GM23338 (cell line): ENCODE measurements at regions not wholly inside any gene's neighbourhood (a gene's known extent, or its start where the extent isn't known, plus 50 kb on each side); places are given as distances from the start of the nearest gene placed in this dataset.
"Not testable (repeated sequence)": the region's sequence is repeated elsewhere in the genome, so short reads cannot be mapped to it uniquely, and the experiment has no call there.

ENCODE experiments used
- ATAC-seq: fragments of 200-7000 bp; cut with Tn5 transposase; 3 replicates; pipeline ENCODE4 v1.9.1; 2020
- DNase-seq: peaks from one replicate; pipeline ENCODE4 v3.0.0-alpha.2; 2015; ENCODE audit warnings: low spot score
- H2AFZ ChIP-seq: fragments of 200-600 bp; sonication (generic); 2 replicates; pipeline ENCODE4 v1.8.0; 2016; ENCODE audit warnings: antibody characterized with exemption, mild to moderate bottlenecking, moderate library complexity
- H3F3A ChIP-seq: fragments of 200-600 bp; sonication (generic); replicated peaks from 2 replicates; pipeline ENCODE4 v1.8.0; 2017; ENCODE audit warnings: antibody characterized with exemption, mixed run types, low read depth
- H3K27ac ChIP-seq: fragments of 200-600 bp; sonication (generic); 2 replicates; pipeline ENCODE4 v1.6.1; 2016; ENCODE audit warnings: low read depth
- H3K27me3 ChIP-seq: fragments of 200-600 bp; sonication (generic); 2 replicates; pipeline ENCODE4 v1.8.0; 2016; ENCODE audit warnings: mild to moderate bottlenecking, mixed run types, moderate library complexity; ENCODE audit not compliant: insufficient read depth
- H3K36me3 ChIP-seq: fragments of 200-600 bp; sonication (generic); 2 replicates; pipeline ENCODE4 v1.8.0; 2016; ENCODE audit warnings: mild to moderate bottlenecking; ENCODE audit not compliant: insufficient read depth
- H3K4me1 ChIP-seq: fragments of 200-600 bp; sonication (generic); 2 replicates; pipeline ENCODE4 v1.8.0; 2016; ENCODE audit warnings: mild to moderate bottlenecking, moderate library complexity; ENCODE audit not compliant: insufficient read depth
- H3K4me2 ChIP-seq: fragments of 200-600 bp; sonication (generic); 2 replicates; pipeline ENCODE4 v1.7.1; 2017; ENCODE audit warnings: mixed run types
- H3K4me3 ChIP-seq: fragments of 200-600 bp; sonication (generic); 2 replicates; pipeline ENCODE4 v1.6.1; 2016; ENCODE audit warnings: mixed run types
- H3K79me2 ChIP-seq: fragments of 200-600 bp; sonication (generic); replicated peaks from 2 replicates; pipeline ENCODE4 v1.8.0; 2017; ENCODE audit warnings: mild to moderate bottlenecking; ENCODE audit not compliant: insufficient read depth
- H3K9me2 ChIP-seq: fragments of 200-600 bp; sonication (generic); 2 replicates; pipeline ENCODE4 v1.8.0; 2017; ENCODE audit not compliant: insufficient read depth
- H4K20me1 ChIP-seq: fragments of 200-600 bp; sonication (generic); replicated peaks from 2 replicates; pipeline ENCODE4 v1.8.0; 2017; ENCODE audit warnings: mild to moderate bottlenecking; ENCODE audit not compliant: insufficient read depth
- H3K27ac Mint-ChIP-seq: 2 replicates; pipeline ENCODE4 v1.8.0; 2020; ENCODE audit warnings: inconsistent platforms, mild to moderate bottlenecking, moderate library complexity, mixed read lengths
- H3K27me3 Mint-ChIP-seq: 3 replicates; pipeline ENCODE4 v1.8.0; 2022; ENCODE audit warnings: low read depth, mild to moderate bottlenecking, moderate library complexity, mixed read lengths, inconsistent platforms; ENCODE audit not compliant: insufficient read depth, poor library complexity
- H3K36me3 Mint-ChIP-seq: 3 replicates; pipeline ENCODE4 v1.8.0; 2021; ENCODE audit warnings: low read depth, mild to moderate bottlenecking, inconsistent platforms, moderate library complexity, mixed read lengths
- H3K4me1 Mint-ChIP-seq: 3 replicates; pipeline ENCODE4 v1.8.0; 2020; ENCODE audit warnings: mild to moderate bottlenecking, inconsistent platforms, mixed read lengths
- H3K4me3 Mint-ChIP-seq: 3 replicates; pipeline ENCODE4 v1.8.0; 2021; ENCODE audit warnings: moderate library complexity, mild to moderate bottlenecking, inconsistent platforms, mixed read lengths
- H3K9me3 Mint-ChIP-seq: 3 replicates; pipeline ENCODE4 v1.8.0; 2020; ENCODE audit warnings: moderate library complexity, mild to moderate bottlenecking, inconsistent platforms, mixed read lengths
- CREB1 ChIP-seq: fragments of 250-450 bp; sonication (Bioruptor Pico); IDR thresholded peaks from 2 replicates; pipeline ENCODE4 v1.5.0; 2020; ENCODE audit warnings: low read depth, mild to moderate bottlenecking, moderate library complexity
- EZH2 ChIP-seq: fragments of 200-600 bp; sonication (generic); IDR thresholded peaks from one replicate; pipeline ENCODE4 v1.8.0; 2017; ENCODE audit warnings: antibody characterized with exemption, mild to moderate bottlenecking, low read depth; ENCODE audit not compliant: unreplicated experiment
- EZH2phosphoT487 ChIP-seq: fragments of 200-600 bp; sonication (generic); IDR thresholded peaks from one replicate; pipeline ENCODE4 v1.8.1; 2018; ENCODE audit warnings: antibody characterized with exemption; ENCODE audit not compliant: unreplicated experiment
- POLR2AphosphoS5 ChIP-seq: IDR thresholded peaks from 2 replicates; pipeline ENCODE4 v1.6.1; 2016; ENCODE audit warnings: antibody characterized with exemption, low read depth
- STAT1 ChIP-seq: IDR thresholded peaks from one replicate; pipeline ENCODE4 v1.6.1; 2016; ENCODE audit warnings: antibody characterized with exemption; ENCODE audit not compliant: unreplicated experiment
- TF ChIP-seq, protein P1 (sequence below): IDR thresholded peaks from one replicate; pipeline ENCODE4 v1.6.1; 2018; ENCODE audit warnings: antibody characterized with exemption; ENCODE audit not compliant: unreplicated experiment
- TF ChIP-seq, protein P2 (sequence below): fragments of 250-450 bp; sonication (Bioruptor Pico); IDR thresholded peaks from 2 replicates; pipeline ENCODE4 v1.5.0; 2020; ENCODE audit warnings: mild to moderate bottlenecking, moderate library complexity

DNA sequence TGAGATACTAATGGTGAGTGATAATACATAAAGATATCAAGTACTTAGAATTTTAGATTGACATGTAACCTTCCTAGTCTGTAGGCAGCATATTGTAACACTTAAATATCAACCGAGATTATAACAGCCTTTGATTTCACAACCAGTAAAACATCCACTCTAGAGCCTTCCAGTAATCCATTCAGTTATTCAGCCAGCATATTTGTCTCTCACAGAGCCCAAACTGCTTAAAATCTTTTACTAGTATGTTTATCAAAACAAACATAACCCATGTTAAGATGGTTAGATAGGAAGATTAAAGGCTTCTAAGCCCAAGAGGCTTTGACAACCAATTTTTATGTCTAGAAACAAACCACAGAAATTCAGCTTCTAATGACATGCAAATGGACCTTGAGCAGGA is 177.9 kb upstream of the FST start:
- DNase-seq (no peak), ATAC-seq (no peak)
- no peak overlapping the region for H3K27ac ChIP-seq
- no peaks in the 10 kb centered on the region for H3F3A ChIP-seq
- H3K9me3 Mint-ChIP-seq: peaks cover 16% of the 10 kb centered on the region; the same call in 2 of the 3 replicates
- H3K4me3 ChIP-seq: no peak overlapping the region
- H3K79me2 ChIP-seq: no peaks in the 10 kb centered on the region
- H3K36me3 ChIP-seq: no peaks in the 10 kb centered on the region
- H3K27ac Mint-ChIP-seq: no peak overlapping the region
- H4K20me1 ChIP-seq: no peaks in the 10 kb centered on the region
- H3K36me3 Mint-ChIP-seq: no peaks in the 10 kb centered on the region
- H3K4me3 Mint-ChIP-seq: no peak overlapping the region
- no peak overlapping the region for H3K4me2 ChIP-seq
- no peaks in the 10 kb centered on the region for H3K27me3 ChIP-seq
- H3K9me2 ChIP-seq: no peaks in the 10 kb centered on the region
- no peaks in the 10 kb centered on the region for H3K4me1 ChIP-seq
- no peak overlapping the region for H2AFZ ChIP-seq
- TF ChIP-seq EZH2: no peak
- TF ChIP-seq POLR2AphosphoS5: no peak
- TF ChIP-seq, protein P1, sequence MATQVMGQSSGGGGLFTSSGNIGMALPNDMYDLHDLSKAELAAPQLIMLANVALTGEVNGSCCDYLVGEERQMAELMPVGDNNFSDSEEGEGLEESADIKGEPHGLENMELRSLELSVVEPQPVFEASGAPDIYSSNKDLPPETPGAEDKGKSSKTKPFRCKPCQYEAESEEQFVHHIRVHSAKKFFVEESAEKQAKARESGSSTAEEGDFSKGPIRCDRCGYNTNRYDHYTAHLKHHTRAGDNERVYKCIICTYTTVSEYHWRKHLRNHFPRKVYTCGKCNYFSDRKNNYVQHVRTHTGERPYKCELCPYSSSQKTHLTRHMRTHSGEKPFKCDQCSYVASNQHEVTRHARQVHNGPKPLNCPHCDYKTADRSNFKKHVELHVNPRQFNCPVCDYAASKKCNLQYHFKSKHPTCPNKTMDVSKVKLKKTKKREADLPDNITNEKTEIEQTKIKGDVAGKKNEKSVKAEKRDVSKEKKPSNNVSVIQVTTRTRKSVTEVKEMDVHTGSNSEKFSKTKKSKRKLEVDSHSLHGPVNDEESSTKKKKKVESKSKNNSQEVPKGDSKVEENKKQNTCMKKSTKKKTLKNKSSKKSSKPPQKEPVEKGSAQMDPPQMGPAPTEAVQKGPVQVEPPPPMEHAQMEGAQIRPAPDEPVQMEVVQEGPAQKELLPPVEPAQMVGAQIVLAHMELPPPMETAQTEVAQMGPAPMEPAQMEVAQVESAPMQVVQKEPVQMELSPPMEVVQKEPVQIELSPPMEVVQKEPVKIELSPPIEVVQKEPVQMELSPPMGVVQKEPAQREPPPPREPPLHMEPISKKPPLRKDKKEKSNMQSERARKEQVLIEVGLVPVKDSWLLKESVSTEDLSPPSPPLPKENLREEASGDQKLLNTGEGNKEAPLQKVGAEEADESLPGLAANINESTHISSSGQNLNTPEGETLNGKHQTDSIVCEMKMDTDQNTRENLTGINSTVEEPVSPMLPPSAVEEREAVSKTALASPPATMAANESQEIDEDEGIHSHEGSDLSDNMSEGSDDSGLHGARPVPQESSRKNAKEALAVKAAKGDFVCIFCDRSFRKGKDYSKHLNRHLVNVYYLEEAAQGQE: no peak
- no peak for TF ChIP-seq STAT1
- no peak for TF ChIP-seq CREB1 (CRISPR knock-in tag)
- TF ChIP-seq EZH2phosphoT487: no peak
- no peaks in the 10 kb centered on the region for H3K4me1 Mint-ChIP-seq
- H3K27me3 Mint-ChIP-seq: peaks cover 4% of the 10 kb centered on the region

DNA sequence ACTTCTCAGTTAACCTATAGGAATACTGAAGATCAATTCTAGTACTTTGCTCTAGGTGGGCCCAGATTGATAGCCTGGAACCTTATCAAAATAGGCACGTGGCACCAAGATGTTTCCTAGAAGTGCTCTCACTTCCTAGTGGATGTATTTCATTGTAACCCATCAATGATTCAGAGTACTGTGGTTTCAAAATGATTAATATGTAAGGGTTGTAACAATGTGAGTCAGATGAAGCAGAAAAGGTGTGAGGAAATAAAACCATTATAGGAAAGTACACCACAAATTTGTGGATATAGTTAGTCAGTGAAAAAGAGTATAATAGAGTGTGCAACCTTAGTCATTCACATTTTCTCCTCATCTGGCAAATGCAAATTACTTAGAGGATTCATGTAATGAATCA is 177.3 kb upstream of the FST start:
- Histone ChIP-seq H3K36me3 (no peaks in the 10 kb centered on the region), H3K79me2 (no peaks in the 10 kb centered on the region), H4K20me1 (no peaks in the 10 kb centered on the region), H2AFZ (no peak overlapping the region), H3F3A (no peaks in the 10 kb centered on the region), H3K4me3 (no peak overlapping the region), H3K4me2 (no peak overlapping the region), H3K27me3 (no peaks in the 10 kb centered on the region), H3K4me1 (no peaks in the 10 kb centered on the region), H3K9me2 (no peaks in the 10 kb centered on the region), H3K27ac (no peak overlapping the region)
- Mint-ChIP-seq H3K27ac (no peak overlapping the region), H3K36me3 (no peaks in the 10 kb centered on the region), H3K27me3 (peaks cover 4% of the 10 kb centered on the region), H3K4me3 (no peak overlapping the region), H3K9me3 (peaks cover 20% of the 10 kb centered on the region; the same call in 2 of the 3 replicates), H3K4me1 (no peaks in the 10 kb centered on the region)
- TF ChIP-seq, protein P2, sequence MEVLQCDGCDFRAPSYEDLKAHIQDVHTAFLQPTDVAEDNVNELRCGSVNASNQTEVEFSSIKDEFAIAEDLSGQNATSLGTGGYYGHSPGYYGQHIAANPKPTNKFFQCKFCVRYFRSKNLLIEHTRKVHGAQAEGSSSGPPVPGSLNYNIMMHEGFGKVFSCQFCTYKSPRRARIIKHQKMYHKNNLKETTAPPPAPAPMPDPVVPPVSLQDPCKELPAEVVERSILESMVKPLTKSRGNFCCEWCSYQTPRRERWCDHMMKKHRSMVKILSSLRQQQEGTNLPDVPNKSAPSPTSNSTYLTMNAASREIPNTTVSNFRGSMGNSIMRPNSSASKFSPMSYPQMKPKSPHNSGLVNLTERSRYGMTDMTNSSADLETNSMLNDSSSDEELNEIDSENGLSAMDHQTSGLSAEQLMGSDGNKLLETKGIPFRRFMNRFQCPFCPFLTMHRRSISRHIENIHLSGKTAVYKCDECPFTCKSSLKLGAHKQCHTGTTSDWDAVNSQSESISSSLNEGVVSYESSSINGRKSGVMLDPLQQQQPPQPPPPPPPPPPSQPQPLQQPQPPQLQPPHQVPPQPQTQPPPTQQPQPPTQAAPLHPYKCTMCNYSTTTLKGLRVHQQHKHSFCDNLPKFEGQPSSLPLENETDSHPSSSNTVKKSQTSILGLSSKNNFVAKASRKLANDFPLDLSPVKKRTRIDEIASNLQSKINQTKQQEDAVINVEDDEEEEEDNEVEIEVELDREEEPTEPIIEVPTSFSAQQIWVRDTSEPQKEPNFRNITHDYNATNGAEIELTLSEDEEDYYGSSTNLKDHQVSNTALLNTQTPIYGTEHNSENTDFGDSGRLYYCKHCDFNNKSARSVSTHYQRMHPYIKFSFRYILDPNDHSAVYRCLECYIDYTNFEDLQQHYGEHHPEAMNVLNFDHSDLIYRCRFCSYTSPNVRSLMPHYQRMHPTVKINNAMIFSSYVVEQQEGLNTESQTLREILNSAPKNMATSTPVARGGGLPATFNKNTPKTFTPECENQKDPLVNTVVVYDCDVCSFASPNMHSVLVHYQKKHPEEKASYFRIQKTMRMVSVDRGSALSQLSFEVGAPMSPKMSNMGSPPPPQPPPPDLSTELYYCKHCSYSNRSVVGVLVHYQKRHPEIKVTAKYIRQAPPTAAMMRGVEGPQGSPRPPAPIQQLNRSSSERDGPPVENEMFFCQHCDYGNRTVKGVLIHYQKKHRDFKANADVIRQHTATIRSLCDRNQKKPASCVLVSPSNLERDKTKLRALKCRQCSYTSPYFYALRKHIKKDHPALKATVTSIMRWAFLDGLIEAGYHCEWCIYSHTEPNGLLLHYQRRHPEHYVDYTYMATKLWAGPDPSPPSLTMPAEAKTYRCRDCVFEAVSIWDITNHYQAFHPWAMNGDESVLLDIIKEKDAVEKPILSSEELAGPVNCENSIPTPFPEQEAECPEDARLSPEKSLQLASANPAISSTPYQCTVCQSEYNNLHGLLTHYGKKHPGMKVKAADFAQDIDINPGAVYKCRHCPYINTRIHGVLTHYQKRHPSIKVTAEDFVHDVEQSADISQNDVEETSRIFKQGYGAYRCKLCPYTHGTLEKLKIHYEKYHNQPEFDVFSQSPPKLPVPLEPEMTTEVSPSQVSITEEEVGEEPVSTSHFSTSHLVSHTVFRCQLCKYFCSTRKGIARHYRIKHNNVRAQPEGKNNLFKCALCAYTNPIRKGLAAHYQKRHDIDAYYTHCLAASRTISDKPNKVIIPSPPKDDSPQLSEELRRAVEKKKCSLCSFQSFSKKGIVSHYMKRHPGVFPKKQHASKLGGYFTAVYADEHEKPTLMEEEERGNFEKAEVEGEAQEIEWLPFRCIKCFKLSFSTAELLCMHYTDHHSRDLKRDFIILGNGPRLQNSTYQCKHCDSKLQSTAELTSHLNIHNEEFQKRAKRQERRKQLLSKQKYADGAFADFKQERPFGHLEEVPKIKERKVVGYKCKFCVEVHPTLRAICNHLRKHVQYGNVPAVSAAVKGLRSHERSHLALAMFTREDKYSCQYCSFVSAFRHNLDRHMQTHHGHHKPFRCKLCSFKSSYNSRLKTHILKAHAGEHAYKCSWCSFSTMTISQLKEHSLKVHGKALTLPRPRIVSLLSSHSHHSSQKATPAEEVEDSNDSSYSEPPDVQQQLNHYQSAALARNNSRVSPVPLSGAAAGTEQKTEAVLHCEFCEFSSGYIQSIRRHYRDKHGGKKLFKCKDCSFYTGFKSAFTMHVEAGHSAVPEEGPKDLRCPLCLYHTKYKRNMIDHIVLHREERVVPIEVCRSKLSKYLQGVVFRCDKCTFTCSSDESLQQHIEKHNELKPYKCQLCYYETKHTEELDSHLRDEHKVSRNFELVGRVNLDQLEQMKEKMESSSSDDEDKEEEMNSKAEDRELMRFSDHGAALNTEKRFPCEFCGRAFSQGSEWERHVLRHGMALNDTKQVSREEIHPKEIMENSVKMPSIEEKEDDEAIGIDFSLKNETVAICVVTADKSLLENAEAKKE (CRISPR knock-in tag): no peak
- DNase-seq (no peak), ATAC-seq (no peak)

- not testable (repeated sequence) for H3K27ac Mint-ChIP-seq, H3K27me3 ChIP-seq
- peaks cover 20% of the 10 kb centered on the region for H3K9me3 Mint-ChIP-seq
Observed at GRCh38 chr5:53305316-53305715, 175.1 kb upstream of the FST start.

More at GRCh38 chr5:53305316-53305715, 175.1 kb upstream of the FST start:
- not testable (repeated sequence) for H4K20me1 ChIP-seq, H3K4me3 Mint-ChIP-seq, H3F3A ChIP-seq, H3K27ac ChIP-seq, H3K4me3 ChIP-seq, H3K4me1 ChIP-seq, H3K9me2 ChIP-seq, DNase-seq, ATAC-seq, H3K79me2 ChIP-seq, H3K4me2 ChIP-seq, H3K36me3 Mint-ChIP-seq, H2AFZ ChIP-seq, H3K4me1 Mint-ChIP-seq, H3K36me3 ChIP-seq, H3K27me3 Mint-ChIP-seq
